Thoracic aorta (tissue), 2 donors: ENCODE measurements at regions not wholly inside any gene's neighbourhood (a gene's known extent, or its start where the extent isn't known, plus 50 kb on each side); places are given as distances from the start of the nearest gene placed in this dataset.

Experiments used
- ATAC-seq: fragments of 150-250 bp; one replicate; pipeline ENCODE4 v1.8.0; 2017; ENCODE audit warnings: low read depth; ENCODE audit not compliant: insufficient number of reproducible peaks, low FRiP score
- DNase-seq: peaks from one replicate; pipeline ENCODE4 v3.0.0-alpha.2; 2020; ENCODE audit warnings: low spot score
- H3K27ac ChIP-seq, 2 donors: fragments of 200-600 bp; sonication (generic); 1 replicate in 1 of 2; 2 replicates in 1 of 2; pipeline ENCODE4 v1.5.1; 2016; ENCODE audit warnings: mild to moderate bottlenecking in 2 of 2, moderate library complexity in 2 of 2
- H3K27me3 ChIP-seq: fragments of 200-600 bp; sonication (generic); replicated peaks from 2 replicates; pipeline ENCODE4 v1.6.0; 2016; ENCODE audit warnings: mild to moderate bottlenecking; ENCODE audit not compliant: insufficient read depth
- H3K36me3 ChIP-seq: fragments of 200-600 bp; sonication (generic); one replicate; pipeline ENCODE4 v1.5.1; 2016
- H3K4me1 ChIP-seq, 2 donors: fragments of 200-600 bp; sonication (generic); 1 replicate in 1 of 2; 2 replicates in 1 of 2; pipeline versions ENCODE4 v1.5.1 to v1.6.0; 2016; ENCODE audit warnings: low read depth in 2 of 2, mild to moderate bottlenecking in 1 of 2; ENCODE audit not compliant: control insufficient read depth in 1 of 2
- H3K4me3 ChIP-seq: fragments of 200-600 bp; sonication (generic); 2 replicates; pipeline ENCODE4 v1.5.1; 2016; ENCODE audit warnings: mild to moderate bottlenecking
- H3K9me3 ChIP-seq: fragments of 200-600 bp; sonication (generic); 2 replicates; pipeline ENCODE4 v1.5.1; 2016
- TF ChIP-seq, protein P1 (sequence below): fragments of 200-600 bp; sonication (generic); IDR thresholded peaks from one replicate; pipeline ENCODE4 v1.5.1; 2019; ENCODE audit warnings: antibody characterized with exemption

DNA sequence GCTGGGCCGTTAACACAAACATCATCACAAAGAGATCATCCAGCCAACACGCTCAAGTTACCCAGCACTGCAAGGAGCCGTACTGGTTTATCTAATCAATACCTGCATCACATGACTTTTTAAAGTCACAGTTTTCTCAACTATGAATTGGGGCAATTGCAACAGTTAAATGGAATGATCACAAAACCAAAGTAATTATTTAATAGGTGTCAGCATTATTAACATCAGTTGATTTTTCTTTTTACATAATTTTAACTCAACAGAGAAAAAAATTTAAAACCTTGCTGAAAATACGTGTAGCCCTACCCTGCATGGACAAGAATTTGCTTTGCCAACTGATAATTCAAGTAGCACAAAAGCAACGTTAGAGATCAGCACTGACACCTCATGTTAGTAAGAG lies 95.7 kb upstream of the SOX9 start:
- TF ChIP-seq, protein P1, sequence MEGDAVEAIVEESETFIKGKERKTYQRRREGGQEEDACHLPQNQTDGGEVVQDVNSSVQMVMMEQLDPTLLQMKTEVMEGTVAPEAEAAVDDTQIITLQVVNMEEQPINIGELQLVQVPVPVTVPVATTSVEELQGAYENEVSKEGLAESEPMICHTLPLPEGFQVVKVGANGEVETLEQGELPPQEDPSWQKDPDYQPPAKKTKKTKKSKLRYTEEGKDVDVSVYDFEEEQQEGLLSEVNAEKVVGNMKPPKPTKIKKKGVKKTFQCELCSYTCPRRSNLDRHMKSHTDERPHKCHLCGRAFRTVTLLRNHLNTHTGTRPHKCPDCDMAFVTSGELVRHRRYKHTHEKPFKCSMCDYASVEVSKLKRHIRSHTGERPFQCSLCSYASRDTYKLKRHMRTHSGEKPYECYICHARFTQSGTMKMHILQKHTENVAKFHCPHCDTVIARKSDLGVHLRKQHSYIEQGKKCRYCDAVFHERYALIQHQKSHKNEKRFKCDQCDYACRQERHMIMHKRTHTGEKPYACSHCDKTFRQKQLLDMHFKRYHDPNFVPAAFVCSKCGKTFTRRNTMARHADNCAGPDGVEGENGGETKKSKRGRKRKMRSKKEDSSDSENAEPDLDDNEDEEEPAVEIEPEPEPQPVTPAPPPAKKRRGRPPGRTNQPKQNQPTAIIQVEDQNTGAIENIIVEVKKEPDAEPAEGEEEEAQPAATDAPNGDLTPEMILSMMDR, result no peak
- H3K4me1 ChIP-seq, result no peaks in the 10 kb centered on the region
- ATAC-seq, result no peak
- no peak overlapping the region for H3K4me3 ChIP-seq
- H3K9me3 ChIP-seq, result no peaks in the 10 kb centered on the region
- no peak for DNase-seq
- H3K27me3 ChIP-seq, result no peaks in the 10 kb centered on the region
- no peak overlapping the region for H3K27ac ChIP-seq
- H3K36me3 ChIP-seq, result no peaks in the 10 kb centered on the region

DNA sequence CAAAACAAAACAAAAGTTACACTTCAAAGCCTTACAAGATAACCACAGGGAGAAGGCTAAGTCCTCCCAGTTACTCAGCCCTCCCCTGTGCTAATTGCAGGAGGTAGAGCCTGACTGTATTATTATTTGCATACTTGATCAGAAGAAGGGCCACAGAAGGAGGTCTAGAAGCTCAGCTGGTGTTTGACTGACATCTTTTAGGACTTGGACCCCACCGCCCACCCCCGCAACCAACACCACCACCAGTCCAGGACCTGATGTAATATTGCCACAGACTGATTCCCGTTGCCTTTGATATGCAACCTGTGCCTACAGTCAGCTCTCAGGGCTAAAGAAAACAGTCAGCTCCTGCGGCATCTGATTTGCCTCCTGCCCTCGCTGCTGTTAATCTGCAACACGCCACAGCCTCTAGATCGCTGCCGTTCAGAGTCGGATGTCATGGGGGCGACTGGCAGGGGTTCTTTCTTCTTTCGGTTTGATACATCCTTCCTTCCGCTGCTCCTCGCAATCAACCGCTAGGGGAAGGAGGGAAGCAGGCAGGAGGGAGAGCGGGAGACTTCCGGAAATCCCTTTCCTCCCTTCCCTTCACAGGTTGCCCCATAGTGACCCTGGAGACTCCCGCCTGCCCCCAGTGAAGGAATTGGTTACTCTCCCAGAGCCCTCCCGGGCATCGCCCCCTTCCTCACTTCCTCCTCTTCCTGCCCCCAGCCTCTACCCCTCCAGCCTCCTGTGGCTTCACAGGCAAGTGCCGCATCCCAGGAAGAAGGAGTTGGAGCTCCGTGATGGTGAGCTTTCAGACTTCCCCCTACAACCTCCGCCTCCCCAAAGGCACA lies 90.5 kb upstream of the SOX9 start:
- Histone ChIP-seq H3K27me3 (no peaks in the 10 kb centered on the region), H3K27ac (no peak overlapping the region), H3K4me1 (no peaks in the 10 kb centered on the region), H3K36me3 (no peaks in the 10 kb centered on the region), H3K4me3 (peak overlapping the region; percentile 58), H3K9me3 (no peaks in the 10 kb centered on the region)
- TF ChIP-seq, protein P1, result peak; percentile 26
- DNase-seq, result no peak
- ATAC-seq, result no peak

DNA sequence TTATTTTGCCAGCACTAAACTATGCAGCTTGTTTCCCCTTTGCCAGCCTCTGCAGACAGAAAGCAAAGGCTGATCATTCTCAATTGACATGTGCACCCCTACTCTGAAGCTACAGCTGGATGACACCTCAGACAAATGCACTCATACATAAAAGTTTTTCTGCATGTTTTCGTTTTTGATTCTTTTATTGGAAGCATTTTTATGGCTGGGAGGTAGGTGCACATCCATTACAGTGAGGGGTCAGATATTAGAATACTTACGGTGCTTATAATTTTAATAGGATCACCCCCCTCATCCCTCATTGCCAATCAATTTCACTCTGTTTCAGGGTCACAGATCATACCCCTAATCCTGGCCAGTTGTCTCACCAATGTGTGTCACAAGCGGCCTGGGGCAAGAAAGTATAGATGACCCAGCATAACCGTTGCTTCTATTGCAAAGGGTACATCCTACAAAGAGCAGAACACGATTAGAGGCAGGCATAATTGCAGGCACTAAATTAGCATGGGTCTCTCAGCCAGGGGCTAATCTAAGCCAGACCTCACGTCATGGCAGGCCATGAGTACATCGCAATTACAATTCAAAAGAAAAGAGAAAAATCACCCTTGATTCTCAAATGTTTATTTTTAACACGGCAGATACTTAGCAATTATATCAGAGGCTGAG lies 89.5 kb upstream of the SOX9 start:
- no peaks in the 10 kb centered on the region for H3K9me3 ChIP-seq
- no peaks in the 10 kb centered on the region for H3K36me3 ChIP-seq
- H3K4me3 ChIP-seq, result no peak overlapping the region
- TF ChIP-seq, protein P1, result no peak
- H3K4me1 ChIP-seq, result no peaks in the 10 kb centered on the region
- ATAC-seq (no peak), DNase-seq (no peak)
- H3K27ac ChIP-seq, result no peak overlapping the region
- no peaks in the 10 kb centered on the region for H3K27me3 ChIP-seq

DNA sequence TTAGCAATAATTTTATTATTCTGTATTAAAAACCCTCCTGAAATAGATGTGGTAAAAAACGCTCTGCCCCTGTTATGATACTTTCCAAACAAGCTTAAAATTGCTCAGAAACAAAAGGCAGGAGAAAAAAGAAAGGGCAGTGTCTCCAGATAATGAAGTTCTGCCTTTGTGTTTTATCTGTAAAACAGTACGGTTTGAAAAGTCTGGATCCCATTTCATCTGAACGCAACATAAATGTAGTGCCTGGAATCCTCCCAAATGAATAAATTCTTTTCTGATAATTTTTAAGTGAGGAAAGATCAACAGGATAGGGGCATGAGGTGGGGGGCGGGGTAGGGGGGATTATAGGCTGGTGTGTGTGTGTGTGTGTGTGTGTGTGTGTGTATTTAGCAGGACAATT lies 87.5 kb upstream of the SOX9 start:
- no peaks in the 10 kb centered on the region for H3K27me3 ChIP-seq
- H3K4me1 ChIP-seq, result no peaks in the 10 kb centered on the region
- H3K9me3 ChIP-seq, result no peaks in the 10 kb centered on the region
- H3K27ac ChIP-seq, result no peak overlapping the region
- TF ChIP-seq, protein P1, result no peak
- ATAC-seq (no peak), DNase-seq (no peak)
- H3K36me3 ChIP-seq, result no peaks in the 10 kb centered on the region
- H3K4me3 ChIP-seq, result no peak overlapping the region

DNA sequence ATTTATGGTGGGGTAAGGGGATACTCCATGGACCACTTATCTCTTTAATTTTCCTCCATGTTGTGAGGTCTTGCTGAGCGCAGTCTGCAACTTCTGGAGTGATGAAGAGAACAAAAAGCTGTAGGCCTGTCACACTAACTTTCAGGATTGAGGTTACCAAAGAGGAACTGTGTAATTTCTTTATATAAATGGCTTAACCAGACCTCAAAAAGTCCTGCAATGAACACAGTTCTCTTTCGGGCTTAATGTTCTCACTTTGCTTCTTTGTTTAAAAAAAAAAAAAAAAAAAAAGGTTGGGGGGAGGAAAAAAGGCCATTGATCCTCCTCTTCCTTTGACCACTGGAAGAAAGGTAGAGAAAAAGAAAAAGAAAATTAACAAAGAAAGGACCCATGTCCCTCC lies 86.8 kb upstream of the SOX9 start:
- Histone ChIP-seq H3K27ac (no peak overlapping the region), H3K4me3 (no peak overlapping the region), H3K4me1 (no peaks in the 10 kb centered on the region), H3K9me3 (no peaks in the 10 kb centered on the region), H3K27me3 (no peaks in the 10 kb centered on the region), H3K36me3 (no peaks in the 10 kb centered on the region)
- TF ChIP-seq, protein P1, result no peak
- DNase-seq (no peak), ATAC-seq (no peak)
